ENCODE measurements at regions not wholly inside any gene's neighbourhood (a gene's known extent, or its start where the extent isn't known, plus 50 kb on each side); places are given as distances from the start of the nearest gene placed in this dataset.
"Not testable (repeated sequence)": the region's sequence is repeated elsewhere in the genome, so short reads cannot be mapped to it uniquely, and the experiment has no call there.

- ATAC-seq (ENCODE audit: poor library complexity) (no peak), DNase-seq (no peak)
- intact Hi-C loops (cut with DNase I), result no loop called here
Measured at GRCh38 chr2:237228281-237228625, 142.6 kb downstream of the COPS8 start.

GRCh38 chr2:237229905-237230304 is 144.2 kb downstream of the COPS8 start:
- DNase-seq (no peak), ATAC-seq (ENCODE audit: poor library complexity) (no peak)
- intact Hi-C loops (cut with DNase I), result no loop called here

- intact Hi-C loops (cut with DNase I), result no loop called here
- no peak for DNase-seq
- ATAC-seq (ENCODE audit: poor library complexity), result no peak
Measured at GRCh38 chr2:237230355-237230754, 144.7 kb downstream of the COPS8 start.

- ATAC-seq (ENCODE audit: poor library complexity), result no peak
- no peak for DNase-seq
- intact Hi-C loops (cut with DNase I), result no loop called here
Measured at GRCh38 chr2:237231593-237231992, 145.9 kb downstream of the COPS8 start.

- intact Hi-C loops (cut with DNase I), result no loop called here
- ATAC-seq (ENCODE audit: poor library complexity) (no peak), DNase-seq (no peak)
Measured at GRCh38 chr2:237232166-237232565, 146.5 kb downstream of the COPS8 start.

- DNase-seq (no peak), ATAC-seq (ENCODE audit: poor library complexity) (peak; percentile 72)
- intact Hi-C loops (cut with DNase I), result no loop called here
Measured at GRCh38 chr2:237234268-237234667, 148.6 kb downstream of the COPS8 start.

- intact Hi-C loops (cut with DNase I), result no loop called here
- ATAC-seq (ENCODE audit: poor library complexity) (peak; percentile 96), DNase-seq (peak; percentile 73)
Measured at GRCh38 chr2:237235383-237236095, 149.8 kb downstream of the COPS8 start.

GRCh38 chr2:237236188-237236587 is 150.5 kb downstream of the COPS8 start:
- no peak for ATAC-seq (ENCODE audit: poor library complexity)
- intact Hi-C loops (cut with DNase I), result no loop called here
- no peak for DNase-seq

- intact Hi-C loops (cut with DNase I), result no loop called here
- DNase-seq, result no peak
- no peak for ATAC-seq (ENCODE audit: poor library complexity)
Measured at GRCh38 chr2:237238249-237238648, 152.6 kb downstream of the COPS8 start.

- ATAC-seq (ENCODE audit: poor library complexity) (no peak), DNase-seq (no peak)
- intact Hi-C loops (cut with DNase I), result no loop called here
Measured at GRCh38 chr2:237240252-237240651, 154.6 kb downstream of the COPS8 start.

- intact Hi-C loops (cut with DNase I); DNase-seq; ATAC-seq (ENCODE audit: poor library complexity): not testable (repeated sequence)
Measured at GRCh38 chr2:237240868-237241267, 155.2 kb downstream of the COPS8 start.

GRCh38 chr2:237242091-237242536 is 156.4 kb downstream of the COPS8 start:
- ATAC-seq (ENCODE audit: poor library complexity), result peak; percentile 68
- DNase-seq, result no peak

GRCh38 chr2:237243487-237243886 is 157.8 kb downstream of the COPS8 start:
- intact Hi-C loops (cut with DNase I), result no loop called here
- DNase-seq (no peak), ATAC-seq (ENCODE audit: poor library complexity) (no peak)

More at GRCh38 chr2:237242091-237242536, 156.4 kb downstream of the COPS8 start:
- intact Hi-C loops (cut with DNase I), result no loop called here

- intact Hi-C loops (cut with DNase I), result no loop called here
- DNase-seq (no peak), ATAC-seq (ENCODE audit: poor library complexity) (no peak)
Measured at GRCh38 chr2:237244178-237244577, 158.5 kb downstream of the COPS8 start.

- intact Hi-C loops (cut with DNase I), result no loop called here
- ATAC-seq (ENCODE audit: poor library complexity), result peak; percentile 75
Measured at GRCh38 chr2:237244976-237245646, 159.4 kb downstream of the COPS8 start.

GRCh38 chr2:237250599-237250998 is 163.4 kb downstream of the COL6A3 start:
- ATAC-seq (ENCODE audit: poor library complexity), result no peak

More at GRCh38 chr2:237244976-237245646, 159.4 kb downstream of the COPS8 start:
- no peak for DNase-seq

GRCh38 chr2:237251986-237252385 is 162.0 kb downstream of the COL6A3 start:
- ATAC-seq (ENCODE audit: poor library complexity) (no peak), DNase-seq (no peak)
- intact Hi-C loops (cut with DNase I), result no loop called here

More at GRCh38 chr2:237250599-237250998, 163.4 kb downstream of the COL6A3 start:
- intact Hi-C loops (cut with DNase I), result no loop called here
- DNase-seq, result no peak

GRCh38 chr2:237253046-237253702 is 160.8 kb downstream of the COL6A3 start:
- intact Hi-C loops (cut with DNase I), result no loop called here
- ATAC-seq (ENCODE audit: poor library complexity) (no peak), DNase-seq (no peak)

- ATAC-seq (ENCODE audit: poor library complexity) (peak; percentile 42), DNase-seq (no peak)
- intact Hi-C loops (cut with DNase I), result no loop called here
Measured at GRCh38 chr2:237254369-237254861, 159.5 kb downstream of the COL6A3 start.

All from Right ventricle myocardium superior (tissue), 1 donor.